Suprapubic skin (tissue), 4 donors: ENCODE measurements at regions not wholly inside any gene's neighbourhood (a gene's known extent, or its start where the extent isn't known, plus 50 kb on each side); places are given as distances from the start of the nearest gene placed in this dataset.
"Not testable (repeated sequence)": the region's sequence is repeated elsewhere in the genome, so short reads cannot be mapped to it uniquely, and the experiment has no call there.

ENCODE experiments used
- DNase-seq, 2 donors: peaks; one replicate each; pipeline ENCODE4 v3.0.0-alpha.2; 2019; ENCODE audit warnings: low spot score in 2 of 2
- H3K27ac ChIP-seq: fragments of 200-600 bp; sonication (generic); one replicate; pipeline ENCODE4 v1.5.1; 2019
- H3K27me3 ChIP-seq: fragments of 200-600 bp; sonication (generic); one replicate; pipeline ENCODE4 v1.5.1; 2019
- H3K36me3 ChIP-seq: fragments of 200-600 bp; sonication (generic); one replicate; pipeline ENCODE4 v1.5.1; 2019
- H3K4me1 ChIP-seq: fragments of 200-600 bp; sonication (generic); one replicate; pipeline ENCODE4 v1.5.1; 2019
- H3K4me3 ChIP-seq: fragments of 200-600 bp; sonication (generic); one replicate; pipeline ENCODE4 v1.5.1; 2019; ENCODE audit warnings: mild to moderate bottlenecking
- H3K9me3 ChIP-seq: fragments of 200-600 bp; sonication (generic); one replicate; pipeline ENCODE4 v1.5.1; 2019
- EP300 ChIP-seq: sonication (generic); formaldehyde crosslinking; IDR thresholded peaks from one replicate; pipeline ENCODE4 v1.6.1; 2017; ENCODE audit warnings: antibody characterized with exemption
- POLR2A ChIP-seq, 2 donors: fragments of 450-650 bp; IDR thresholded peaks; one replicate each; pipeline ENCODE4 v1.6.1; 2017; ENCODE audit warnings: antibody characterized with exemption in 2 of 2, mild to moderate bottlenecking in 2 of 2, moderate library complexity in 2 of 2
- POLR2AphosphoS5 ChIP-seq, 3 donors: sonication (generic); formaldehyde crosslinking; IDR thresholded peaks; one replicate each; pipeline ENCODE4 v1.6.1; 2017; ENCODE audit warnings: antibody characterized with exemption in 3 of 3
- WGBS: methylation state at CpG from one replicate; pipeline ENCODE4 v1.1.5; 2018; 5-methylcytosine and 5-hydroxymethylcytosine counted together
- TF ChIP-seq, protein P1 (sequence below), 2 donors: fragments of 200-600 bp in 1 of 2; fragments of 450-650 bp in 1 of 2; sonication (generic) in 1 of 2; IDR thresholded peaks; one replicate each; pipeline ENCODE4 v1.5.1; 2016 to 2019; ENCODE audit warnings: antibody characterized with exemption in 2 of 2, mild to moderate bottlenecking in 1 of 2, moderate library complexity in 1 of 2

DNA sequence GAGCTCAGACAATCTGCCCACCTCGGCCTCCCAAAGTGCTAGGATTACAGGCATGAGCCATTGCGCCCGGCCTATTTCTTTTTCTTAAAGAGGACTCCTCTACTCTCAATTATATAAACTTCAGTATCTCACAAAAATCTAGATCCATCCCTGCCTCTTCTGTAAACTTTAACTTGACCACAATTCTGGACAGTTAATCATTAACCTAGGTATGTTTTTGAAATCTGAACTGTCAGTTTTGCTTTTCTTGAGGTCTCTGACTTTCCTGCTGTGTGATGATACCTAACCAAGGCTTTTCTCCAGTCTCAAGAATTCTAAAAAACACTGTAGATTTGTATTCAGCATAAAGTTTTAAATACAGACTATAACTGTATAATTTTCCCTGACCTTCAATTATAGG is 388.2 kb upstream of the SYNCRIP start:
- 83% methylated on average over 3 of the region's 3 CpGs for WGBS
- Histone ChIP-seq H3K27ac (no peak overlapping the region), H3K36me3 (no peaks in the 10 kb centered on the region), H3K27me3 (no peaks in the 10 kb centered on the region), H3K4me1 (no peaks in the 10 kb centered on the region), H3K9me3 (no peaks in the 10 kb centered on the region), H3K4me3 (no peak overlapping the region)
- TF ChIP-seq EP300 = no peak
- no peak for TF ChIP-seq POLR2AphosphoS5 (IDR thresholded peaks at IDR 0.05)
- no peak for TF ChIP-seq POLR2A (IDR thresholded peaks at IDR 0.05)
- TF ChIP-seq, protein P1, sequence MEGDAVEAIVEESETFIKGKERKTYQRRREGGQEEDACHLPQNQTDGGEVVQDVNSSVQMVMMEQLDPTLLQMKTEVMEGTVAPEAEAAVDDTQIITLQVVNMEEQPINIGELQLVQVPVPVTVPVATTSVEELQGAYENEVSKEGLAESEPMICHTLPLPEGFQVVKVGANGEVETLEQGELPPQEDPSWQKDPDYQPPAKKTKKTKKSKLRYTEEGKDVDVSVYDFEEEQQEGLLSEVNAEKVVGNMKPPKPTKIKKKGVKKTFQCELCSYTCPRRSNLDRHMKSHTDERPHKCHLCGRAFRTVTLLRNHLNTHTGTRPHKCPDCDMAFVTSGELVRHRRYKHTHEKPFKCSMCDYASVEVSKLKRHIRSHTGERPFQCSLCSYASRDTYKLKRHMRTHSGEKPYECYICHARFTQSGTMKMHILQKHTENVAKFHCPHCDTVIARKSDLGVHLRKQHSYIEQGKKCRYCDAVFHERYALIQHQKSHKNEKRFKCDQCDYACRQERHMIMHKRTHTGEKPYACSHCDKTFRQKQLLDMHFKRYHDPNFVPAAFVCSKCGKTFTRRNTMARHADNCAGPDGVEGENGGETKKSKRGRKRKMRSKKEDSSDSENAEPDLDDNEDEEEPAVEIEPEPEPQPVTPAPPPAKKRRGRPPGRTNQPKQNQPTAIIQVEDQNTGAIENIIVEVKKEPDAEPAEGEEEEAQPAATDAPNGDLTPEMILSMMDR (IDR thresholded peaks at IDR 0.05) = no peak
- DNase-seq = no peak

DNA sequence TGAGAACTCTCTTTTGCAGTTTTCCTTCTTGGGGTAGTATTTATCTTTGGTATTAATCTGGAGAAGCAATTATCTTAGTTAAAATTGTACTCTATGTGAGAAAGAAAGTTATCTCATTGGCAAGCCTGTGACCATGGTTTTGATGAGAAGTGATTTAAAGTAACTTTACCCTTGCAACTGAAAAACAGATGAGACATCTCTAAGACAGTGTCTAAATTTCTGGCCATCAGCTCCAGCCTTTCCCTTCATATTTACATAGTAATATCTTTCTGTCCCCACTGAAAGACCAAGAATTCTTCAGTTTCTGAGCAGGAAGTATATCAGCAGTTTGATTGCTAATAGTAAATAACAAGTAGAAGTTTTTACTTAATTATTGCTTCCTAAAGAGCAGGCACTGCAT is 386.1 kb upstream of the SYNCRIP start:
- Histone ChIP-seq H3K36me3 (no peaks in the 10 kb centered on the region), H3K27ac (no peak overlapping the region), H3K4me3 (no peak overlapping the region), H3K27me3 (no peaks in the 10 kb centered on the region), H3K9me3 (no peaks in the 10 kb centered on the region), H3K4me1 (no peaks in the 10 kb centered on the region)
- DNase-seq = no peak
- TF ChIP-seq POLR2A (IDR thresholded peaks at IDR 0.05) (no peak), POLR2AphosphoS5 (IDR thresholded peaks at IDR 0.05) (no peak), EP300 (no peak)
- TF ChIP-seq, protein P1 (IDR thresholded peaks at IDR 0.05) = no peak

DNA sequence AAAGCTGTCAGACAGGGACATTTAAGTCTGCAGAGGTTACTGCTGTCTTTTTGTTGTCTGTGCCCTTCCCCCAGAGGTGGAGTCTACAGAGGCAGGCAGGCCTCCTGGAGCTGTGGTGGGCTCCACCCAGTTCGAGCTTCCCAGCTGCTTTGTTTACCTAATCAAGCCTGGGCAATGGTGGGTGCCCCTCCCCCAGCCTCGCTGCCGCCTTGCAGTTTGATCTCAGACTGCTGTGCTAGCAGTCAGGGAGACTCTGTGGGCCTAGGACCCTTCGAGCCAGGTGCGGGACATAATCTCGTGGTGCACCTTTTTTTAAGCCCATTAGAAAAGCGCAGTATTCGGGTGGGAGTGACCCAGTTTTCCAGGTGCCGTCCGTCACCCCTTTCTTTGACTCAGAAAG is 384.2 kb upstream of the SYNCRIP start:
- not testable (repeated sequence) for H3K9me3 ChIP-seq, H3K4me3 ChIP-seq, H3K4me1 ChIP-seq, H3K36me3 ChIP-seq, DNase-seq, H3K27me3 ChIP-seq, H3K27ac ChIP-seq
- WGBS = 93% methylated on average over 10 of the region's 10 CpGs

DNA sequence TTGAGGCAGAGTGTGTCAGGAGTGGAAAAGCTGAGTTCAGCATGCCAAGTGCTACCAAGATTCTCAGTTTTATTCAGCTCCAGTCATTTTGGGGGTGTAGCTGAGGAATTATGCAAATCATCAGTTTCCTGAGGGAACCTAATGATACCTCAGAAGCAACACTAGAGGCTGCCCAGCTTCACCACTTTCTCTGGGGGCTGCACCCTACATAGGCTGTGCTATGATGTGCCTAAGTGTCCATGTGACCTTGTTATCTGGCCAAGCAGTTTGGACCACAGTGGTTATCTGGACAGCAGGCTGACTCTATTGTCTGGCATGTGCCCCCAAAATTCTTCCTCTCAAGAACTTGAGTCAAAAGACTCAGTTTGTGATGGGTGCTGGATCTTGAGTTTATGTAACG is 374.6 kb upstream of the SYNCRIP start:
- Histone ChIP-seq H3K4me1 (no peaks in the 10 kb centered on the region), H3K27ac (no peak overlapping the region), H3K36me3 (no peaks in the 10 kb centered on the region), H3K9me3 (no peaks in the 10 kb centered on the region), H3K27me3 (no peaks in the 10 kb centered on the region), H3K4me3 (no peak overlapping the region)
- no peak for TF ChIP-seq POLR2AphosphoS5 (IDR thresholded peaks at IDR 0.05)
- TF ChIP-seq POLR2A (IDR thresholded peaks at IDR 0.05) = no peak
- no peak for TF ChIP-seq EP300
- TF ChIP-seq, protein P1 (IDR thresholded peaks at IDR 0.05) = no peak
- DNase-seq = no peak
- WGBS = 89% methylated on average over 1 of the region's 1 CpG

DNA sequence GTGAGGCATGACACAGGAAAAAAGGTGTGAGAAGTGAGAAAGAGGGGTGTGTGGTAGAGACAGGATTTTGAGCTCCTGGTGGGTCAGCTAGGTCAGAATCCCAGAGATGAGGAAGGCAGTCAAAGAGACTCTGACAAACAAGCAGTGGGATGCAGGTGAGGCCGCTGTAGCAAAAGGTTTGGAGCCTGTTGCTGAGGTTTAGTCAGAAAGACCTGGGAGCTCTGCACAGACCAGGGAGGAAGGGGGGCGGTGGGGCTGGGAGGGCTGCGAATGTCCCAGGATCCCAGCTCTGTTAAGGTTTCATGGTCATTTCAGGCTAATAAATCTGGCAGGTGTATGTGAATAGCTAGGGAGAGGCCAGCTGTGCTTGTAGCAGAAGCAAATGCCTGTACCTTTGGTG is 373.9 kb upstream of the SYNCRIP start:
- H3K27ac ChIP-seq = no peak overlapping the region
- H3K4me3 ChIP-seq = no peak overlapping the region
- H3K4me1 ChIP-seq = no peaks in the 10 kb centered on the region
- no peak for DNase-seq
- no peaks in the 10 kb centered on the region for H3K27me3 ChIP-seq
- no peaks in the 10 kb centered on the region for H3K36me3 ChIP-seq
- WGBS = 76% methylated on average over 3 of the region's 3 CpGs
- TF ChIP-seq POLR2AphosphoS5 (IDR thresholded peaks at IDR 0.05) (no peak), POLR2A (IDR thresholded peaks at IDR 0.05) (no peak), EP300 (no peak)
- TF ChIP-seq, protein P1 (IDR thresholded peaks at IDR 0.05) = no peak
- no peaks in the 10 kb centered on the region for H3K9me3 ChIP-seq

DNA sequence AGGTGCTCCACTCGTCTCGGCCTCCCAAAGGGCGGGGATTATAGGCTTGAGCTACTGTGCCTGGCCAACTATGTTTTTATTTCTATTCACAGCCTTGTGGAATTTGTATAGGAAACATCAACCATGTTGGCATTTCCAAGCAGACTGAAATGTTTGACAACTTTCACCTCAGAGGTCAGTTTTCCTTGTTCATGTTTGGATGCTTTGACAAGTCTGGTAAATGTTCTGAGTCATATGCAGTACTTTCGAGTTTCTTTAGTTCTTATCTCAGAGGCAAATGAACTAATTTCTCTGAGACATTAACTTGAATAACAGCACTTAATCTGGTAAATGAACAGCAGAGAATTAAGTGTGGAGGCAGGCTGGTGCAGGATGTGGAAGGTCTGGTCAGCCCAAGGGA is 373.4 kb upstream of the SYNCRIP start:
- H3K9me3 ChIP-seq = no peaks in the 10 kb centered on the region
- no peaks in the 10 kb centered on the region for H3K36me3 ChIP-seq
- no peaks in the 10 kb centered on the region for H3K27me3 ChIP-seq
- WGBS = 78% methylated on average over 4 of the region's 4 CpGs
- no peak overlapping the region for H3K4me3 ChIP-seq
- H3K27ac ChIP-seq = no peak overlapping the region
- no peak for TF ChIP-seq EP300
- TF ChIP-seq POLR2A (IDR thresholded peaks at IDR 0.05) = no peak
- TF ChIP-seq, protein P1 (IDR thresholded peaks at IDR 0.05) = no peak
- TF ChIP-seq POLR2AphosphoS5 (IDR thresholded peaks at IDR 0.05) = no peak
- H3K4me1 ChIP-seq = no peaks in the 10 kb centered on the region
- no peak for DNase-seq

DNA sequence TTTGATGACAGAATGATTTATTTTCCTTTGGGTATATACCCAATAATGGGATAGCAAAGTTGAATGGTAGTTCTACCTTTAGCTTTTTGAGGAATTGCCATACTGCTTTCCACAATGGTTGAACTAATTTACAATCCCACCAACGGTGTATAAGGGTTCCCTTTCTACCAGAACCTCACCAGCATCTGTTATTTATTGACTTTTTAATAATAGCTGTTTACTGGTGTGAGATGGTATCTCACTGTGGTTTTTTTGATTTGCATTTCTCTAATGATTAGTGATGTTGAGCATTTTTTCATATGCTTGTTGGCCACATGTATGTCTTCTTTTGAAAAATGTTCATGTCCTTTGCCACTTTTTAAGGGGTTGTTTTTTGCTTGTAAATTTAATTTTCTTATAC is 370.3 kb upstream of the SYNCRIP start:
- 70% methylated on average over 1 of the region's 1 CpG for WGBS
- not testable (repeated sequence) for H3K4me1 ChIP-seq, H3K36me3 ChIP-seq, H3K27me3 ChIP-seq, DNase-seq, H3K9me3 ChIP-seq, H3K4me3 ChIP-seq, H3K27ac ChIP-seq
